GM23248 (cell line): ENCODE measurements at regions not wholly inside any gene's neighbourhood (a gene's known extent, or its start where the extent isn't known, plus 50 kb on each side); places are given as distances from the start of the nearest gene placed in this dataset.

Experiments used
- EZH2 ChIP-seq: fragments of 200-600 bp; sonication (generic); IDR thresholded peaks from 2 replicates; pipeline ENCODE4 v1.6.1; 2018; ENCODE audit warnings: antibody characterized with exemption, mild to moderate bottlenecking; ENCODE audit not compliant: insufficient read depth, poor library complexity, severe bottlenecking
- EZH2phosphoT487 ChIP-seq: fragments of 200-600 bp; sonication (generic); IDR thresholded peaks from 2 replicates; pipeline ENCODE4 v1.6.1; 2018; ENCODE audit warnings: antibody characterized with exemption, moderate library complexity, mild to moderate bottlenecking, low read depth; ENCODE audit not compliant: insufficient read depth

- TF ChIP-seq EZH2phosphoT487 = no peak
- no peak for TF ChIP-seq EZH2
Measured at GRCh38 chr6:27593200-27593818, 120.4 kb upstream of the ZNF184 start.
